GM23248 (cell line): ENCODE measurements at regions not wholly inside any gene's neighbourhood (a gene's known extent, or its start where the extent isn't known, plus 50 kb on each side); places are given as distances from the start of the nearest gene placed in this dataset.

Experiments
- DNase-seq: peaks from one replicate; pipeline ENCODE4 v3.0.0-alpha.2; 2015
- H2AFZ ChIP-seq: fragments of 200-600 bp; sonication (generic); 2 replicates; pipeline ENCODE4 v1.6.1; 2016; ENCODE audit warnings: antibody characterized with exemption
- H3F3A ChIP-seq: fragments of 200-600 bp; sonication (generic); 2 replicates; pipeline ENCODE4 v1.6.1; 2016; ENCODE audit warnings: mild to moderate bottlenecking, antibody characterized with exemption, mixed run types; ENCODE audit not compliant: insufficient read depth
- H3K27ac ChIP-seq: fragments of 200-600 bp; sonication (generic); 2 replicates; pipeline ENCODE4 v1.5.1; 2016; ENCODE audit warnings: mild to moderate bottlenecking
- H3K27me3 ChIP-seq: fragments of 200-600 bp; sonication (generic); replicated peaks from 2 replicates; pipeline ENCODE4 v1.6.1; 2016; ENCODE audit warnings: mild to moderate bottlenecking; ENCODE audit not compliant: insufficient read depth
- H3K36me3 ChIP-seq: fragments of 200-600 bp; sonication (generic); 2 replicates; pipeline ENCODE4 v1.6.1; 2016; ENCODE audit warnings: low read depth, mild to moderate bottlenecking
- H3K4me1 ChIP-seq: fragments of 200-600 bp; sonication (generic); 2 replicates; pipeline ENCODE4 v1.6.1; 2016; ENCODE audit warnings: mild to moderate bottlenecking; ENCODE audit not compliant: insufficient read depth
- H3K4me2 ChIP-seq: fragments of 200-600 bp; sonication (generic); one replicate; pipeline ENCODE4 v1.6.1; 2016; ENCODE audit warnings: mild to moderate bottlenecking; ENCODE audit not compliant: unreplicated experiment
- H3K4me3 ChIP-seq: fragments of 200-600 bp; sonication (generic); 2 replicates; pipeline ENCODE4 v1.5.1; 2016; ENCODE audit warnings: mild to moderate bottlenecking
- H3K79me2 ChIP-seq: fragments of 200-600 bp; sonication (generic); 2 replicates; pipeline ENCODE4 v1.6.1; 2016; ENCODE audit warnings: mild to moderate bottlenecking; ENCODE audit not compliant: insufficient read depth
- H3K9ac ChIP-seq: fragments of 200-600 bp; sonication (generic); 2 replicates; pipeline ENCODE4 v1.6.1; 2016; ENCODE audit warnings: mild to moderate bottlenecking
- H3K9me2 ChIP-seq: fragments of 200-600 bp; sonication (generic); 2 replicates; pipeline ENCODE4 v1.6.1; 2016; ENCODE audit warnings: mixed run types, mild to moderate bottlenecking, moderate library complexity; ENCODE audit not compliant: insufficient read depth
- H3K9me3 ChIP-seq: fragments of 200-600 bp; sonication (generic); one replicate; pipeline ENCODE4 v1.6.1; 2017; ENCODE audit warnings: low read depth
- H4K20me1 ChIP-seq: fragments of 200-600 bp; sonication (generic); 2 replicates; pipeline ENCODE4 v1.6.0; 2016; ENCODE audit not compliant: insufficient read depth
- EZH2 ChIP-seq: fragments of 200-600 bp; sonication (generic); IDR thresholded peaks from 2 replicates; pipeline ENCODE4 v1.6.1; 2018; ENCODE audit warnings: antibody characterized with exemption, mild to moderate bottlenecking; ENCODE audit not compliant: insufficient read depth, poor library complexity, severe bottlenecking
- EZH2phosphoT487 ChIP-seq: fragments of 200-600 bp; sonication (generic); IDR thresholded peaks from 2 replicates; pipeline ENCODE4 v1.6.1; 2018; ENCODE audit warnings: antibody characterized with exemption, moderate library complexity, mild to moderate bottlenecking, low read depth; ENCODE audit not compliant: insufficient read depth
- WGBS, 2 experiments: methylation state at CpG; one replicate each; pipeline ENCODE4 v1.1.6; 2015 to 2017; ENCODE audit warnings: low lambda C conversion rate in 2 of 2, low coverage in 1 of 2; ENCODE audit errors: missing lambda C conversion rate in 2 of 2; 5-methylcytosine and 5-hydroxymethylcytosine counted together
- in situ Hi-C: fragments of 300-500 bp; cut with MboI; formaldehyde crosslinking; loops from 2 replicates; pipeline ENCODE4 v1.15.0; 2020

- in situ Hi-C loops = no loop called here
- H3K9ac ChIP-seq = no peak overlapping the region
Observed at GRCh38 chr3:104549099-104549714, 817.5 kb upstream of the ALCAM start.

GRCh38 chr3:104553121-104553520 is 813.6 kb upstream of the ALCAM start:
- no peak overlapping the region for H2AFZ ChIP-seq
- H4K20me1 ChIP-seq = no peaks in the 10 kb centered on the region
- WGBS, 2 experiments = 67 to 71% methylated on average over 1 of the region's 1 CpG
- TF ChIP-seq EZH2phosphoT487 = no peak
- no peaks in the 10 kb centered on the region for H3K4me1 ChIP-seq
- H3K9me3 ChIP-seq = no peaks in the 10 kb centered on the region
- H3K4me2 ChIP-seq = no peak overlapping the region
- no peaks in the 10 kb centered on the region for H3F3A ChIP-seq
- in situ Hi-C loops = no loop called here
- no peaks in the 10 kb centered on the region for H3K27me3 ChIP-seq
- no peak overlapping the region for H3K27ac ChIP-seq
- H3K9ac ChIP-seq = no peak overlapping the region
- H3K9me2 ChIP-seq = no peaks in the 10 kb centered on the region
- H3K79me2 ChIP-seq = no peaks in the 10 kb centered on the region
- no peak overlapping the region for H3K4me3 ChIP-seq
- DNase-seq = no peak
- H3K36me3 ChIP-seq = no peaks in the 10 kb centered on the region

More at GRCh38 chr3:104549099-104549714, 817.5 kb upstream of the ALCAM start:
- no peaks in the 10 kb centered on the region for H3K9me3 ChIP-seq
- no peaks in the 10 kb centered on the region for H3F3A ChIP-seq
- H3K4me1 ChIP-seq = no peaks in the 10 kb centered on the region
- H3K9me2 ChIP-seq = no peaks in the 10 kb centered on the region
- TF ChIP-seq EZH2phosphoT487 (no peak), EZH2 (no peak)
- H4K20me1 ChIP-seq = no peaks in the 10 kb centered on the region
- no peaks in the 10 kb centered on the region for H3K36me3 ChIP-seq
- DNase-seq = no peak
- H2AFZ ChIP-seq = no peak overlapping the region
- no peak overlapping the region for H3K4me3 ChIP-seq
- WGBS, 2 experiments = 14 to 22% methylated on average over 4 of the region's 4 CpGs
- H3K79me2 ChIP-seq = no peaks in the 10 kb centered on the region
- no peak overlapping the region for H3K4me2 ChIP-seq
- H3K27me3 ChIP-seq = no peaks in the 10 kb centered on the region
- H3K27ac ChIP-seq = no peak overlapping the region

- TF ChIP-seq EZH2 (no peak), EZH2phosphoT487 (no peak)
- Histone ChIP-seq H4K20me1 (no peaks in the 10 kb centered on the region), H2AFZ (no peak overlapping the region), H3K9ac (no peak overlapping the region), H3K4me1 (no peaks in the 10 kb centered on the region), H3F3A (no peaks in the 10 kb centered on the region), H3K27me3 (no peaks in the 10 kb centered on the region), H3K4me2 (no peak overlapping the region), H3K36me3 (no peaks in the 10 kb centered on the region), H3K4me3 (no peak overlapping the region), H3K9me2 (no peaks in the 10 kb centered on the region), H3K79me2 (no peaks in the 10 kb centered on the region), H3K9me3 (no peaks in the 10 kb centered on the region), H3K27ac (no peak overlapping the region)
- no peak for DNase-seq
- in situ Hi-C loops = no loop called here
- 71 to 84% methylated on average over 4 of the region's 4 CpGs for WGBS, 2 experiments
Observed at GRCh38 chr3:104554425-104554824, 812.3 kb upstream of the ALCAM start.

- Histone ChIP-seq H4K20me1 (no peaks in the 10 kb centered on the region), H3K27me3 (no peaks in the 10 kb centered on the region), H3K36me3 (no peaks in the 10 kb centered on the region), H3K9me2 (no peaks in the 10 kb centered on the region), H3K4me1 (no peaks in the 10 kb centered on the region), H3K4me3 (no peak overlapping the region), H3K9ac (no peak overlapping the region), H3K9me3 (no peaks in the 10 kb centered on the region), H3K79me2 (no peaks in the 10 kb centered on the region), H2AFZ (no peak overlapping the region), H3K27ac (no peak overlapping the region), H3F3A (no peaks in the 10 kb centered on the region), H3K4me2 (no peak overlapping the region)
- TF ChIP-seq EZH2phosphoT487 = no peak
- no peak for TF ChIP-seq EZH2
- DNase-seq = no peak
- 15 to 21% methylated on average over 1 of the region's 1 CpG for WGBS, 2 experiments
- in situ Hi-C loops = no loop called here
Observed at GRCh38 chr3:104555728-104556127, 811.0 kb upstream of the ALCAM start.
